Posterior cingulate gyrus (tissue), 11 donors: ENCODE measurements at regions not wholly inside any gene's neighbourhood (a gene's known extent, or its start where the extent isn't known, plus 50 kb on each side); places are given as distances from the start of the nearest gene placed in this dataset.
"Not testable (repeated sequence)": the region's sequence is repeated elsewhere in the genome, so short reads cannot be mapped to it uniquely, and the experiment has no call there.

Experiments used
- DNase-seq, 10 donors: peaks; one replicate each; pipeline versions ENCODE4 v3.0.0 to v3.0.0-alpha.2; 2020 to 2021; ENCODE audit warnings: mixed read lengths in 3 of 10
- intact Hi-C: fragments of 100-400 bp; cut with DNase I; formaldehyde crosslinking; loops from one replicate; pipeline ENCODE4 v1.15.1; 2023

- intact Hi-C loops = loop anchor here (10.0 kb wide), 1 partner anchor 70 kb away; no protein-coding TSS in a partner anchor
Measured at GRCh38 chr1:157335056-157335455, 196.9 kb upstream of the ETV3 start.

GRCh38 chr1:157334041-157334440 lies 195.8 kb upstream of the ETV3 start:
- DNase-seq = no peak
- intact Hi-C loops = loop anchor here (10.0 kb wide), 1 partner anchor 69 kb away; no protein-coding TSS in a partner anchor

More at GRCh38 chr1:157335056-157335455, 196.9 kb upstream of the ETV3 start:
- no peak for DNase-seq

DNA sequence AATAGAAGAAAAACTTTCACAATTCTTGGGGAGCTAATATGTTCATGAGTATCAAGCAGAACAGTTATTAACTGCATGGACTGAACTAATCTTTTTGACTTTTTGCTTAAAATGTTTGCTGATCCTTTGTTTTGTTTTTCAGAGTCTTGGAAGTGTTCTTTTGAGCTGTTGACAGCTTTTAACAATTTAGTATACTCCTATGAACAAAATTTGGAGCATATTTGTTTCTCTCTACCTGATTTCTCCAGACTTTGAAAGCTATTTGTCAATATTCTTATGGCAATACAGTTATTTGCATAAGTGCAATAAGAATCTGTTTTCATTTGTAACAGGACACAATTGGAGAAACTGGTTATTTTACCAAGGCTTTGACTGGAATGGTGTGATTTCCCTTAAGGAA lies 192.0 kb upstream of the ETV3 start:
- intact Hi-C loops = loop anchor here (10.0 kb wide), 1 partner anchor 65 kb away; no protein-coding TSS in a partner anchor
- not testable (repeated sequence) for DNase-seq

DNA sequence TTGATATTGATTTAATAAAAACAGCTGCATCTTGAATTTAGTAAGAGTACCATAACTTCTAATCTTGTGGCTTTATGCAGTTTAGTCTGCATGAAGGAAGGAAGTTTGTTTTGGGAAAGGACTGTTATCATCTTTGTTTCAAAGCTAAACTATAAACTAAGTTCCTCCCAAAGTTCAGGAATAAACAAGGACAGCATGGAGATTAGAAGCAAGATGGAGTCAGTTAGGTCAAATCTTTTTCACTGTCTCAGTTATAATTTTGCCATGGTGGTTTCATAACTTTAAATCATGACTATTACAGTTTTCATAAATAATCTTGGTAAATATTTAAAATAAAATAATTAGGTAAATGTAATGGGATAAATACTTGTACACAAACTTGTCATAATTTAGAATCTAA lies 189.9 kb upstream of the ETV3 start:
- DNase-seq, intact Hi-C loops: not testable (repeated sequence)

GRCh38 chr1:157326173-157326859 lies 188.1 kb upstream of the ETV3 start:
- intact Hi-C loops = no loop called here
- no peak for DNase-seq

DNA sequence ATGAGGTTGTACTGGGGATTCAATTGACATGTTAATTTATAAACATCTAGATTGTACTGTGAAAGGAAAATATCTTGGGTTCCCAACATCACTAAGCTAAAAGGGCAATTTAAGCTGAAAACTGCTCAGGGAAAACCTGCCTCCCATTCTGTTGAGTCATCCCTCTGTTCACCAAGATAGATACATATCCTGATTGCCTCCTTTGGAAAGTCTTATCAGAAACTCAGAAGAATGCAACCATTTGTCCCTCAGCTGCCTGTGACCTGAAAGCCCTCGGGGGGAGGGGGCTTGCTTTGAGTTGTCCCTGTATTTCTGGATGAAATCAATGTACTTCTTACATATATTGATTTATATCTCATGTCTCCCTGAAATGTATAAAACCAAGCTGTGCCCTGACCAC lies 187.0 kb upstream of the ETV3 start:
- intact Hi-C loops = no loop called here
- DNase-seq = no peak

- intact Hi-C loops, DNase-seq: not testable (repeated sequence)
Measured at GRCh38 chr1:157321972-157322371, 183.8 kb upstream of the ETV3 start.

DNA sequence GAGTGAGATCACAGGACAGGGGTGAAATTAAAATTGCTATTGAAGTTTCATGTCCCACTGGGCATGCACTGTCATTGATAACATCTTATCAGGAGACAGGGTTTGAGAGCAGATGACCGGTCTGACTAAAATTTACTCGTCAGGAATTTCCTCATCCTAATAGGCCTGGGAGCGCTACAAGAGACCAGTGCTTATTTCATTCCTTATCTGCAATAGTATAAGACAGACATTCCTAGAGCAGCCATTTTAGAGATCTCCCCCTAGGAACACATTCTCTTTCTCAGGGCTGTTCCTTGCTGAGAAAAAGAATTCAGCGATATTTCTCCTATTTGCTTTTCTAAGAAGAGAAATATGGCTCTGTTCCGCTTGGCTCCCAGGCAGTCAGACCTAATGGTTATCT lies 181.4 kb upstream of the ETV3 start:
- DNase-seq = no peak
- intact Hi-C loops = no loop called here

DNA sequence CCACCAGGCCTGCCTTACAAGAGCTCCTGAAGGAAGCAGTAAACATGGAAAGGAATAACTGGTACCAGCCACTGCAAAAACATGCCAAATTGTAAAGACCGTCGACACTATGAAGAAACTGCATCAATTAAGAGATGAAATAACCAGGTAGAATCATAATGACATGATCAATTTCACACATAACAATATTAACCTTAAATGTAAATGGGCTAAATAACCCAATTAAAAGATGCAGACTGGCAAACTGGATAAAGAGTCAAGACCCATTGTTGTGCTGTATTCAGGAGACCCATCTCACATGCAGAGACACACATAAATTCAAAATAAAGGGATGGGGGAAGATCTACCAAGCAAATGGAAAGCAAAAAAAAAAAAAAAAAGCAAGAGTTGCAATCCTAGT lies 179.0 kb upstream of the ETV3 start:
- DNase-seq, intact Hi-C loops: not testable (repeated sequence)

DNA sequence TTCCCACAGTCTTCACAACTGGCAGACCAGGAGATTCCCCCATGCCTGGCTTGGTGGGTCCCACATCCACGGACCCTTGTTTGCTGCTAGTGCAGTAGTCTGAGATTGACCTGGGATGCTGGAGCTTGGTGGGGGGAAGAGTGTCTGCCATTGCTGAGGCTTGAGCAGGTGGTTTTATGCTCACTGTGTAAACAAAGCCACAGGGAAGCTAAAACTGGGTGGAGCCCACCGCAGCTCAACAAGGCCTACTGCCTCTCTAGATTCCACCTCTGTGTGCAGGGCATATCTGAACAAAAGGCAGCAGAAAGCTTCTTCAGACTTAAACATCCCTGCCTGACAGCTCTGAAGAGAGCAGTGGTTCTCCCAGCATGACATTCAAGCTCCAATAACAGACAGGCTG lies 177.3 kb upstream of the ETV3 start:
- DNase-seq = no peak
- intact Hi-C loops = no loop called here

DNA sequence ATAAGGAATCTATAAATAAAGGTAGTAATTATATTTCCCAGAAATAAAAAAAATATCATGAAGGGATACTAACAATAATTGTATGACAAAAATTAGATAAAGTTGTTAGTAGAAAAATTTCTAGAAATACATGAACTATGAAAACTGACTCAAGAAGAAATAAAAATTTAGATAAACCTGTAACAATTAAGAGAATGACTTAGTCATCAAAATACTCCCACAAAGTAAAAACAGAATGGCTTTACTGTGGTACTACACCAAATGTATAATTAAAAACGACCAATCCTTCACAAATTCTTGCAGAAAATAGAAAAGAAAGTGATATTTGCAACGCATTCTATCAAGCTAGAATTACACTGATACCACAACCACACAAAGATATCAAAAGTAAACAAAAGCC lies 176.2 kb upstream of the ETV3 start:
- DNase-seq = no peak
- intact Hi-C loops = no loop called here

DNA sequence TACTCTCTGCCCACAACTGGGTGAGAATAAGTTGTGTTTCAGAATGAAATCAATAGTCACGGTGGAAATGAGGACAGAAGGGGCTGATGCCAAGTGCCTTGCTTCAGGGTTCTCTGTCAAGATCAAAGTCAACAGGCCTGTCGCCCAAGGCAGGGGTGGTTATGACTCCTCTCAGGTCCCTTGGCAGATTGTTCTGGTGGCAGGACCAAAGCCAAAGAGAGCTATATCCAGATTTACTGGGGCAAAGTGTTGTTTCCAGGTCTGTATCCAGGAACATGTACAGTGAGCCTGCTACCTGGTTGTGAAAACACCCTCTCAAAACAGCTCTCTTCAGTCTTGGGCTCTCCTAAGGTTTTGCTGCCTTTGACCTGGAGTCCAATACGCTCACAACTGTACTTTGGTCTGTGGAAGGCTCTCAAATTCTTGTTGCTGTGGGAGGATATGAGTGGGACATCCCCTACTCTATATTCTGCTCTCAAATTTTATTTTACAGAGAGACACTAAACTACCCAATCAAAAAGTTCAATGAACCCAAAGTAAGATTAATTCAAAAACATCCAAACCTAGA lies 175.1 kb upstream of the ETV3 start:
- intact Hi-C loops = no loop called here
- no peak for DNase-seq

DNA sequence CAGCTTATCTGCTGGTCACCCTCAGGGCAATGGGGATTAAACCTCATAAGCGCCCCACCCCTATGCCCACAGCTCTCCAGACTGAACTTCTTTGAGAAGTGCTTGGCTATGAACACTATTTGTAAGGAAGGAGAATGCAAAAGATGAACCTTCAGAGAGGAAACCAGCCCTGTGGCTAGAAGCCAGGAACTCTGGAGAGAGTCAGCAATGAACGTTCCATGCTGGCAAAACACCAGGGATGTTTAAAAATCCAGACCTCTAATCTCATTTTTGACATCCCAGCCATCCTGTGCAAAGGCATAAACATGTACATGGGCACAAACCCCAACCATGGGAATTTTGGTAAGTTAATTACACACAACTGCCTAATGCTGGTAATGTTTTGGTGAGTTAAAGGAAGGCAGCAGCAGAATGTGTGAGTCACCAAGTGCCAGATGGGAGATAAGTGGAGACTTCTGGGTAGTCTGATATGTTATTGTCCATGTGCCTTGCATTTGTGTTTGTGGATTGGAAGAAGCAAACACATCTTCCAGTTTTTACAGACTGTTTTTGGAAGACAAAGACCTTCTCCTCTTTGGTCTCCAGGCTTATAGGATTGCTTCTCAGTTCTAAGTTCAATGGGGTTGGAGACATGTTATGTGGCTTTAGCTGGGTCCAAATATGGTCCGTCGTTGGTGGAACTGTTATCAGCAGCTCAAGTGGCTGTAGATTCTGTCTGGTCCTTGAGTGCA lies 174.1 kb upstream of the ETV3 start:
- DNase-seq = no peak
- intact Hi-C loops = no loop called here

- no peak for DNase-seq
- intact Hi-C loops = no loop called here
Measured at GRCh38 chr1:157311730-157312081, 173.5 kb upstream of the ETV3 start.

DNA sequence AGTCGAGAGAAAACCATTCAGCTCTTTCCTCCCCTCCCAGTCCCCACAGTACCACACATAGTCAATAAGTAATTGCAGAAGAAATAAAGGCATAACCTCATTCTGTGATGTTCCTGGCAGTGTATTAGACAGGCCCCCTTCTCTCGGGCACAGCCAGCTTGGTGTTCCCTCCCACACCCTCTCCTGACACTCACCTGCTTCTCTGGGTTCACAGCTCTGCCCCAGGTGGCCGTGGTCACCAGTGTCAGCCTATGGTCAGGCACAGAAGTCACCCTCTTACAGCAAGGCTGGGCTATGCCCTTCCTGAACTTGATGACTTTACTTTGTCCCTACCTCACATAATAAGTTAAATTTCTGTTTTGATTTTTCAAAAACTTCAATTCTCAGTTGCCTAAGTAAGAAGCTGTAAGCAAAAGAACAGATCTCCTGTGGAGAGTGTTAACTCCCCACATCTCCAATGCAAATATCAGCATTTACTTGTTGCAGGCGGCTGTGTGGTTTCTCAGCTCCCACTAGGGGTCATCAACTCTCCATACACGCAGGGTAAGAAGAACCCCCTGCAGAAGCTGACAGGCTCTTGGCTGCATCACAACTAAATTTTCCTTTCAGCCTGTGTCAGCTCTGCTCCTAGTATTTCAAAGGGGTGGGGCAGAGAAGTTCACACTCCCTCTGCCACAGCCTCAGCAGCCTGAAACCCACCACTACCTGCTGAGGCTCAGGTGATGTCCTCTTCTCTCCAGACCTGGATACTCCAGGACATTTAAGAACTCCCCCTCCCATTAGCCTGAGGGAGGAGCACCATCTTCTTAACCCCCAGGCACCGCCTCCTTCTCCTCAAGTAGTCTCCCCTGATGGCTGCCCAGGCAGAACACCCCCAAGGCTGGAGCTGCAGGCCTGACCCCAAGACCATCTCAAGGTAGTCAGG lies 172.9 kb upstream of the ETV3 start:
- intact Hi-C loops = not testable (repeated sequence)
- DNase-seq = peak in 1 of 10 donors; percentile 35

DNA sequence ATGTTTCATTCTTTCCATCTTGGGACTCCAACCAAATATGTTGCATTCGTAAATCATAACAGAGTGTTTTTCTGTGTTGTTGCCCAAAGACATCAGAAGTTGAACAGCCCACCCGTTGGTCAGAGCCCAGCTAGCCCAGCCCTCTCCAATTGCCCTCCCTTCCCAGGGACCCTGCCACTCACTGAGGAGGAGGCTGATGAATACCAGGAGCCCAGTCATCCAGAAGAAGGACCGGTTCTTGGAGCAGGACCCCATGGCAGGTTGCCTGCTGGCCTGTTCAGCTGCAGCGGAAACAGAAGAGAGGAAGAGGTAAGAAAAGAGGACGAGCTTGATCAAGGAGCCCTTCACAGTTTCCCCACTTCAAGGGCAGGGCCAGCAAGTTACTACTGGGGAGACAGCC lies 172.2 kb upstream of the ETV3 start:
- peak in 1 of 10 donors; percentile 67 for DNase-seq
- intact Hi-C loops = no loop called here

DNA sequence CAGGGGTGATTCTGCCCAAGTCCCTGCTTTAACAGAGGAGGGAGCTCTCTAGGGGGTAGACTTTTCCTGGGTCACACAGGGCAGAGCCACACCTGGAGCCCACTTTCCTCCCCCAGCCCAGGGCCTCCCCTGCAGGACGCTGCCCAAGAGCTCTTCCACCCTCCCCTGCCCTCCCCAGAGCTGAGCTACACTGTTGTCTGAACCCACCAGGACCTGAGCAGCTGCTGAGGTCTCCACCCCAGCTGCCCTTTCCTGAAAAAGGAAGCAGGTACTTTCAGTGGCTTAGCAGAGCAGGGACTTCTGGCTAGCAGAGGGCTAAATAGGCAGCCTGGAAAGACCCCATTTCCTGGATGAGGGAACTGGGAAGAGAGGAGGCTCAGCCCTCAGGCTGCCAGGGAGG lies 169.3 kb upstream of the ETV3 start:
- DNase-seq = peak in 1 of 10 donors; percentile 58
- intact Hi-C loops = no loop called here

GRCh38 chr1:157306896-157307295 lies 168.7 kb upstream of the ETV3 start:
- intact Hi-C loops = no loop called here
- DNase-seq = no peak

GRCh38 chr1:157304271-157304670 lies 166.1 kb upstream of the ETV3 start:
- no peak for DNase-seq
- intact Hi-C loops = no loop called here

DNA sequence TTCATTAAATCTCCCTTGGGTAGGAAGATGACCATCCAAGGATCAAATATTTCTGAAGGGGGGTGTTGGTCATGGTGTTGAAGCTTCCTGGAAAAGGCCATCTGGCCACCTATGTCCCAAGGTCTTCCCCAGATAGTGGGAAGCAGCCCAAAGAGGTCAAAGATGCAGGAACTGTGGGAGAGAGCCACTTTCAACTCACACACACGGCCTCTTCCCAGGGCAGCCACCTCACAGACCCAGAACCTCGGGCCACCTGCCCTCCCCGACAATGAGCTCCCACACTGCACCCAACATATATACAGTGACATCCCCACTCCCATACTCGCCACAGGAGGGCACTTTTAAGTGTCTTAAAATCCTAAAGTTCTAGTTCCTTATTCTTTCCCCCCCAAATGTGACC lies 164.5 kb upstream of the ETV3 start:
- peak in 1 of 10 donors; percentile 45 for DNase-seq
- intact Hi-C loops = no loop called here

DNA sequence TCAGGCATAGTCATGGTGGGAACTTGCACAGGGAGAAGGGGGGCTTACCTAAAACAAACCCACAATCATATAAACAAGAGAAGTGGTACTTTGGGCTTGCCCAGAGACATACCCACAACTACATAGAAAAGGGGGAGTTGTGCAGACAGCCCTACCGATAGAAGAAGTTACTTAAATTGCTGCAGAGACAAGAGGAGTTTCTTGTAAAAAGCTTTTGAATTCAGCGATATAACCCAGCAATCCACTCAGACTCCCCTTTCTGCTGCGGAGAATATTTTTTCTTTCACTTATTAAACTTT lies 164.0 kb upstream of the ETV3 start:
- no peak for DNase-seq
- intact Hi-C loops = no loop called here
